T47D (cell line): ENCODE measurements at regions not wholly inside any gene's neighbourhood (a gene's known extent, or its start where the extent isn't known, plus 50 kb on each side); places are given as distances from the start of the nearest gene placed in this dataset.

Source experiments
- DNase-seq, 2 experiments: peaks; one replicate each; pipeline versions ENCODE4 v3.0.0 to v3.0.0-alpha.2; 2011 to 2012; ENCODE audit warnings: low read depth in 1 of 2, low spot score in 1 of 2
- JUND ChIP-seq: IDR thresholded peaks from 2 replicates; pipeline ENCODE4 v1.6.1; 2012; ENCODE audit warnings: low read depth
- in situ Hi-C: cut with HindIII; loops from 2 replicates; pipeline ENCODE4 v1.10.0; 2016; ENCODE audit warnings: low sequenced_read_pairs, low pct_unique_long_range_greater_than_20kb

DNA sequence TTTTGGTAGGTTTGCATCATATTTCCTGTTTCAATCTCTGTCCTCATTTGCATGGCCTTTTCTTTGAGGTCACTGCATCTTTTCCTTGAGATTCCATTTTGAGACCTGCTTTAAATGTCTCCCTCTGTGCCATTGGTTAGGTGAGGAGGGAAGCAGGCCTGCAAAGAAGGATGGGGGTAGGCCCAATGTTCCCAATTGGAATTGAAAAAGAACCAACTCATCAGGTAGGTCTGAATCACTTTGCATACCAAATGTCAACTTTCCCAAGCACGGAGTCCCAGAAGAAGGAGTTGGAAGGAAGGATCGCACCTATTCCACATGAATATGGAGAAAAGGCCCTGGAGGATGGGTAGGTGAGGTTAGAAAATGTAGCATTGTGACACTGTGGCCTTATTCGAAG is 318.5 kb downstream of the BLID start:
- DNase-seq = no peak
- TF ChIP-seq JUND = no peak
- in situ Hi-C loops = no loop called here

DNA sequence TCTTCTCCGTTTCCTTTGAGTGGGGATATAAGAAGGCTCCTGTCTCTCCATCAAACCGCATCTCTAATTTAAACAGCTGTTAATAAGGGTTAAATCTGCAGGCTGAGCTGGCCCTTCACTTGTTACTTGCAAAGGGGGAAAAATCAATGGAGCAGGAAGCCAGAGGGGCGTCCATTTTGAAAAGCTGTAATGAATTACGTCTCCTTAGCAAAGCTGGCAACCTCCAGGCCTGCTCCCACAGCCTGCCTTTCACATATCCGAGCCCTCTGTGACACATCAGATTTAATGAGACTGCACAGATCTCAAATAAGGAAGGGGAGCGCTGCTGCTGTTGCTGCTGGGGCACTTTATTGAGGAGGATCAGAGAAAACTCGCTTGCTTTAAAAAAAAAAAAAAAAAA is 320.8 kb downstream of the BLID start:
- no peak for DNase-seq
- in situ Hi-C loops = no loop called here
- no peak for TF ChIP-seq JUND

DNA sequence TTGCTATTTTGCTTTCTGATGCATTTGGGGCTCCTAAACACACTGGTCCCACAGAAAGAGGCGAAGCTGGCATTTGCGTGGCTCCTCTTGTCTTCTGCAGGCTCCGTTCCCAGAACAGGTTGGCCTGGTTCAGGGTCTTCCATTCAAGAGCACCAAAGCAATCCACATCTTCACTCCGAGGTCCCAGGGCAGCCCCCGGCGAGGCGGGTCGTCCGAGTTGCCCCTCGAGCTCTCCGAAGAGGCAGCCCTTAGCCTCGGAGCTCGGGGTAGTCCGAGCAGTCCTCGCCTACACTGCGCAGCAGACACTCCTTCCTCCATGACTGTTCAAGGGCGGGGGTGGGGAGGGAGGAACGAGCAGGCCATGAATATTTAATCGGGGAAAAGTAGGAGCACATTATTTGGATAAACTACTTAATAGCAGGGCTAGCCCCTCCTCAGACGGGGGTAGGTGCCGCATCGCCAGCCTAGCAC is 321.3 kb downstream of the BLID start:
- in situ Hi-C loops = no loop called here
- peak in 1 of 2 experiments; percentile 25 for DNase-seq
- no peak for TF ChIP-seq JUND

DNA sequence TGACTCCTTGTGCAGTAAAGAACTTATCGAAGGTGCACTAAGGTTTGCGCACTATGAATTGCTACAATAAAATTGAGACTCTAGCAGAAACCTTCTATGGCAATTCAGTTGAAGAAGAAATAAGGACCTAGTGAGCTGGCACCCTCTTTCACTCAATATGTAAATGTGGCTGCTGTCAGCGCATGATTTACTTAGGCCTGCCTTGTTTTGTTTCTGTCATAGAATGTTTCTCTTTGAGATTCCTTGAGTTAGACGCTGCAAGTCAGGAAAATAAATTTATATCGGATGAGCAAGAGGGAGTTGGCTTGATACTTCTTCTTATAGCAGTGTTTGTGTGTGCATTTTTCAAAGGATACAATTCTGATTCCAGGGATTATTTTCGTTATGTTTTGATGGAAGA is 322.1 kb downstream of the BLID start:
- in situ Hi-C loops = no loop called here
- no peak for TF ChIP-seq JUND

DNA sequence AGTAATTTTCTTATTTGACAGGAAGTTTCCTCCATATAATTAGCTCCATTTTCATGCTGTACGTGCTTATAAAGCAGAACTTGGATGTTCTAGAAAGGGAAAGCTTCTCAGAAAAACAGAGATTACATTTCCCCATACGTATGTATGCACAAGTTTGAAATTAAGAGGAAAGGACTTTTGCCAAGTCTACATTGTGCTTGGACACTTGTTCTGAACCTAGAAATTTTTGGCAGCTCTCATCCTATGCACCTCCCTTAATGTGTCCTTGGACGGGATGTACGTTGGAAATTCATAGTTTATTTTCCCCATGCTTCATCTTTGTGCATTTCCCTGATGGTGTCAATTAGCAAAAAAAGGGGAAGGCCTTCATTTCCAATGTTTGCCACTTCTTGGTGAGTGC is 322.7 kb downstream of the BLID start:
- DNase-seq = no peak
- in situ Hi-C loops = no loop called here
- TF ChIP-seq JUND = no peak

More for the DNA sequence above, 322.1 kb downstream of the BLID start:
- no peak for DNase-seq

DNA sequence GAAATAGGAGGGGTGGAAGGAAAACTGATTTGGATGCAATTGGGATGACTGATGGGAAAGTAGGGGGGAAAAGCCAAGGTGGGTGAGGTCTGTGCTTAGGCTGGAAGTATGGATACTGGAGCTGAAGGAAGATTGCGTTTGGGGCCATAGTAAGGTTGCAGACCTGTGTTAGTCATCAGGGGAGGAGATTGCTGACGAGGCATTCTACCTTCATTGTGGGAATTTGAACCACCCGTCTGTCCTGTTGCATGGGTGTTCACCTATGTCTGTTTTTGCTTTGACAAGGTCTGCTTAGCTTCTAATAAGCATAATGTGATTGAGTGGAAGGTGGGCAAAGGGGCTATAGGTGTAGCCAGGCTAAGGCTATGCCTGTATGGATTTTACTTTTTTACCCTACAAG is 323.8 kb downstream of the BLID start:
- in situ Hi-C loops = no loop called here
- DNase-seq = no peak
- TF ChIP-seq JUND = no peak

DNA sequence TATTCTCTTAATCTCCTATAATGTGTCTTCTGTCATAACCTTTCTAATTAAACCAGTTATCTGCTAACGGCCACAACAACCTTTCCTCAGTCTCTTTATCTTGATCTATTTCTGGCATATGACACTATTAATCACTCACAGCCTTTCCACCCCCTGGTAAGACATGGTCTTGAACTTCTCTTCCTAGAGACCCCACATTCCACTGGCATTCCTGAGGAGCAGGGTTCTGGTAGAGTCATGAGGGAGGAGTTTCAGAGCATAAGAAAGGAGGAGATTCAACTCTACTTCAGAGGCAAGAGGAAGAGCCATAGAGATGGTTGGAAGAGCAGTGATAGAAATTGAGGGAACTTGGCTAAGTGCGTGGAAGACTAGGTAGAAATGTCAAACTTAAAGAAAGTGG is 325.6 kb downstream of the BLID start:
- in situ Hi-C loops = no loop called here
- no peak for TF ChIP-seq JUND
- no peak for DNase-seq

DNA sequence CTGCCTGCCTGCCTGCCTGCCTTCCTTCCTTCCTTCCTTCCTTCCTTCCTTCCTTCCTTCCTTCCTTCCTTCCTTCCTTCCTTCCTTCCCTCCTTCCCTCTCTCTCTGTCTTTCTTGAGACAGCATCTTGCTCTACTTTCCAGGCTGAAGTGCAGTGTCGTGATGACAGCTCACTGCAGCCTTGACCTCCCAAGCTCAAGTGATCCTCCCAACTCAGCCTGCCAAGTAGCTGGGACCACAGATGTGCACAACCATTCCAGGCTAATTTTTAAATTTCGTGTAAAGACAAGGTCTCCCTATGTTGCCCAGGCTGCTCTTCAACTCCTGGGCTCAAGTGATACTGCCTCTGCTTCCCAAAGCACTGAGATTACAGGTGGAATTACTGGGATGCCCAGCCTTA is 328.2 kb upstream of the SORL1-AS1 start:
- no peak for DNase-seq
- in situ Hi-C loops = no loop called here
- TF ChIP-seq JUND = no peak

DNA sequence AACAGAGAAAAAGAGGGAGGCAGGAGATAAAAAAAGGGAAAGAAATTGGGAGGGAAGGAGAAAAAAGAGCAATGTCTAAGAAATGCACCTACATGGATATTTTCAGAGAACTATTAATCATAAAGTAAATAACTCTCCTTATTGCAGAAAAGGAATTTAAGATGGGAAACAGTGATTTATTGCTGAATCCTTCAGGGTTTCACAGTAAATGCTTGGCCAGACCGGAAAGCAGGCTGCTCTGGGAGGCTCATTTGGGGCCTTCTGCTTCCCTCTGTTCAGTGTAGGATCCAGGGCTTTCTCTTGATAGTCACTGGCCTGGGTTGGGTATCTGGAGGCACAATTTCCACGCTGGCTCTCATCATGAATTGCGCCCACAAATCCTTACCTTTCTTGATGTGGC is 324.3 kb upstream of the SORL1-AS1 start:
- no peak for TF ChIP-seq JUND
- DNase-seq = no peak
- in situ Hi-C loops = no loop called here

DNA sequence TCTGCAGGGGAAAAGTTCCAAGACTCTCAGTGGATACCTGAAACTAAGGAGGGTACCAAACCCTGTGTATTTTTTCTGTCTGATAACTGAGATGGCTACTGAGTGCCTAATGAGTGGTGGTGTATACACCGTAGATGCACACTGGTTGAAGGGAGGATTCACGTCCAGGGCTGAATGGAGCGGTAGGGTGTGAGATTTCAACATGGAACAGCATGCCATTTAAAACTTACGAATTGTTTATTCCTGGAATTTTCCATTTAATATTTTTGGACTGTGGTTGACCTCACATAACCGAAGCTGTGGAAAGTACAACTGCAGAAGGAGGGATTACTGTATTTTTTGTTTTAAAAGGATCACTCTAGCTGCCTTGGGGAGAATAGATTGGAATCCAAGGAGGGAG is 322.5 kb upstream of the SORL1-AS1 start:
- no peak for DNase-seq
- TF ChIP-seq JUND = no peak
- in situ Hi-C loops = no loop called here

DNA sequence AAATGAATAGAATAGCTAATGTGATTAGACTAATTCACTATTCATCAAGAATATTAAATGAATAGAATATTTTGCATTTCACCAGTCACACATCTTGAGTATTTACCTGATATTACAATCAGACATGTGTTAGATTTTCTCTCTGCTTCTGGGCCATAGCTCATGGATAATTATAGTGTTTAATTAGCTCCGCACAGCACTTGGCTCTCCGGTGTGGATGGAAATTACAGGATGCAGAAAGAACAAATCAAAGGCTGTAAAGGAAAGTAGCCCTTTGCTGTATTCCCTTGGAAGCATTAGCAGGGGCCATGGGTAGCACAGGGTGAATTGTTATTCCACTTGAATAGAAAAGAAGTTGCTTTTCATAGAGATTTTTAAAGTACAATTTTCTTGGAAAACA is 320.3 kb upstream of the SORL1-AS1 start:
- DNase-seq = no peak
- in situ Hi-C loops = no loop called here
- no peak for TF ChIP-seq JUND

DNA sequence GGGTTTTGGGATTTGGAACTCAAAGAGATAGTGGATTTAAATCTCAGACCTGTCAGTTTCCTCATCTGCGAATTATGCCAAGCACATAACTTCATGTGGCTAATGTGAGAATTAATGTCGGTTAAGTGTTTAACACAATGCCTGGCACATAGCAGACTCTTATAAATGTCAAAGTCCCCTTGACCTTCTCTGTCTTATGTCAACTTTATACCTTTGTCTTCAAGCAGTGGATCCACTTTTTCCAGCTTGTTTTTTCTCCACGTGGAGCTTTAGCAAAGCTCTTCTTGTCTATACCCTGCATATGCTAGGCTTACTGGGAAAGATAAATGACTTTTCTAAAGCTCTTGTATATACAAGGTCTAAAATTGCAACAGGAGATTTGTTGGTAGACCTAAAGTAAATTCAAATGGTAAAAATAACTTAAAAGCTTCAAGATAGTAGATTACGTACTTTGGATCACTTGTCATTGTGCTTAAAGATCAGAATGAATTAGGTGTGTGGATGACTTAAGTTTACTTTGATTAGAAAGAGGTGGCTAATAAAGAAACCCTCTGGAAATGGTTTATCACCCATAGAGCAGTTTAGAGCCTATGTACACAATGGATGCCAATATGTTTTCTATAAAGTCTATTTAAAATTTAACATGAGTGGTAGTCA is 318.3 kb upstream of the SORL1-AS1 start:
- DNase-seq = no peak
- in situ Hi-C loops = no loop called here
- no peak for TF ChIP-seq JUND

DNA sequence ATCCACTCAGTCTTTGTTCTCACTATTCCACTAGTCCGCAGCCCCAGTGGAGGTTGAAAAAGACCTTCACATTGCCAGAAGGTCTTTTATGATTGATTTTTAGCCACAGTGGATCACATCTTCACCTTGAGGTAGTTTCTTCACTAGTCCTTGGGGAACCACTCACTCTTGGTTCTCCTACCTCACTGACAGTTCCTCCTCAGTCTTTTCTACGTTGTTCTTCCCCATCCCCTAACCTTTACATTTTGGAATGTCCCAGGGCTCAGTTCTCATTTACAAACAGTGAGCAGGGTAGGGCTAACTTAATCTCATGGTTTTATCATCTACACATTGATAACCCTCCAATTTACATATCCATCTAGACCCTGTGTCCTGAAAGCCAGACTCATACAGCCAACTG is 316.4 kb upstream of the SORL1-AS1 start:
- in situ Hi-C loops = no loop called here
- TF ChIP-seq JUND = no peak
- no peak for DNase-seq

DNA sequence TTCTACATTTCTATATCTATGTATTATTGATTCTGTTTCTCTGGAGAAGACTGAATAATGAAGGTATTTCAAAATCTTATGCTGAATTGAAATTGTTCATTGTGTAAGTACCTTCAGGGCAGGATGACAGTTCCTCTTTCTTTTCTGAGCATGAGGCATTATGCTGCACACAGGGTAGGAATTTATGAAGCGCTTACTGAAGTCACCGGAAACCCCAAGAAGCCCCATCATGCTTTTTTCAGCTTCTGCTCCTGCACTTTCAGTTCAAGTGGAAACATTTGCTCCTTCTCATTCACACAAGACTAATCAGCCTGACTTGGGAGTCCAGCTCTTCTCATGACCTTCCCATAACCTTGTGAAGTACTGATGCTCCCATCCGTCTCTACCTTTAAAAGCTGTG is 314.7 kb upstream of the SORL1-AS1 start:
- no peak for TF ChIP-seq JUND
- in situ Hi-C loops = no loop called here
- DNase-seq = no peak
